GM23338 (cell line): ENCODE measurements at regions not wholly inside any gene's neighbourhood (a gene's known extent, or its start where the extent isn't known, plus 50 kb on each side); places are given as distances from the start of the nearest gene placed in this dataset.
A peak's percentile ranks its signal among the peaks of the same experiment; 100 is the strongest.

Experiments
- ATAC-seq: fragments of 200-7000 bp; cut with Tn5 transposase; 3 replicates; pipeline ENCODE4 v1.9.1; 2020
- DNase-seq: peaks from one replicate; pipeline ENCODE4 v3.0.0-alpha.2; 2015; ENCODE audit warnings: low spot score
- H2AFZ ChIP-seq: fragments of 200-600 bp; sonication (generic); 2 replicates; pipeline ENCODE4 v1.8.0; 2016; ENCODE audit warnings: antibody characterized with exemption, mild to moderate bottlenecking, moderate library complexity
- H3F3A ChIP-seq: fragments of 200-600 bp; sonication (generic); replicated peaks from 2 replicates; pipeline ENCODE4 v1.8.0; 2017; ENCODE audit warnings: antibody characterized with exemption, mixed run types, low read depth
- H3K27ac ChIP-seq: fragments of 200-600 bp; sonication (generic); 2 replicates; pipeline ENCODE4 v1.6.1; 2016; ENCODE audit warnings: low read depth
- H3K27me3 ChIP-seq: fragments of 200-600 bp; sonication (generic); 2 replicates; pipeline ENCODE4 v1.8.0; 2016; ENCODE audit warnings: mild to moderate bottlenecking, mixed run types, moderate library complexity; ENCODE audit not compliant: insufficient read depth
- H3K36me3 ChIP-seq: fragments of 200-600 bp; sonication (generic); 2 replicates; pipeline ENCODE4 v1.8.0; 2016; ENCODE audit warnings: mild to moderate bottlenecking; ENCODE audit not compliant: insufficient read depth
- H3K4me1 ChIP-seq: fragments of 200-600 bp; sonication (generic); 2 replicates; pipeline ENCODE4 v1.8.0; 2016; ENCODE audit warnings: mild to moderate bottlenecking, moderate library complexity; ENCODE audit not compliant: insufficient read depth
- H3K4me2 ChIP-seq: fragments of 200-600 bp; sonication (generic); 2 replicates; pipeline ENCODE4 v1.7.1; 2017; ENCODE audit warnings: mixed run types
- H3K4me3 ChIP-seq: fragments of 200-600 bp; sonication (generic); 2 replicates; pipeline ENCODE4 v1.6.1; 2016; ENCODE audit warnings: mixed run types
- H3K79me2 ChIP-seq: fragments of 200-600 bp; sonication (generic); replicated peaks from 2 replicates; pipeline ENCODE4 v1.8.0; 2017; ENCODE audit warnings: mild to moderate bottlenecking; ENCODE audit not compliant: insufficient read depth
- H3K9me2 ChIP-seq: fragments of 200-600 bp; sonication (generic); 2 replicates; pipeline ENCODE4 v1.8.0; 2017; ENCODE audit not compliant: insufficient read depth
- H4K20me1 ChIP-seq: fragments of 200-600 bp; sonication (generic); replicated peaks from 2 replicates; pipeline ENCODE4 v1.8.0; 2017; ENCODE audit warnings: mild to moderate bottlenecking; ENCODE audit not compliant: insufficient read depth
- H3K27ac Mint-ChIP-seq: 2 replicates; pipeline ENCODE4 v1.8.0; 2020; ENCODE audit warnings: inconsistent platforms, mild to moderate bottlenecking, moderate library complexity, mixed read lengths
- H3K27me3 Mint-ChIP-seq: 3 replicates; pipeline ENCODE4 v1.8.0; 2022; ENCODE audit warnings: low read depth, mild to moderate bottlenecking, moderate library complexity, mixed read lengths, inconsistent platforms; ENCODE audit not compliant: insufficient read depth, poor library complexity
- H3K36me3 Mint-ChIP-seq: 3 replicates; pipeline ENCODE4 v1.8.0; 2021; ENCODE audit warnings: low read depth, mild to moderate bottlenecking, inconsistent platforms, moderate library complexity, mixed read lengths
- H3K4me1 Mint-ChIP-seq: 3 replicates; pipeline ENCODE4 v1.8.0; 2020; ENCODE audit warnings: mild to moderate bottlenecking, inconsistent platforms, mixed read lengths
- H3K4me3 Mint-ChIP-seq: 3 replicates; pipeline ENCODE4 v1.8.0; 2021; ENCODE audit warnings: moderate library complexity, mild to moderate bottlenecking, inconsistent platforms, mixed read lengths
- H3K9me3 Mint-ChIP-seq: 3 replicates; pipeline ENCODE4 v1.8.0; 2020; ENCODE audit warnings: moderate library complexity, mild to moderate bottlenecking, inconsistent platforms, mixed read lengths
- CREB1 ChIP-seq: fragments of 250-450 bp; sonication (Bioruptor Pico); IDR thresholded peaks from 2 replicates; pipeline ENCODE4 v1.5.0; 2020; ENCODE audit warnings: low read depth, mild to moderate bottlenecking, moderate library complexity
- CTCF ChIP-seq, 2 experiments: fragments of 200-600 bp in 1 of 2; sonication (generic) in 1 of 2; conservative IDR thresholded peaks; 2 replicates each; pipeline versions ENCODE4 v1.5.1 to v1.6.1; 2016 to 2017; ENCODE audit warnings: antibody characterized with exemption in 2 of 2, low read depth in 2 of 2, mild to moderate bottlenecking in 2 of 2, moderate library complexity in 1 of 2
- EZH2 ChIP-seq: fragments of 200-600 bp; sonication (generic); IDR thresholded peaks from one replicate; pipeline ENCODE4 v1.8.0; 2017; ENCODE audit warnings: antibody characterized with exemption, mild to moderate bottlenecking, low read depth; ENCODE audit not compliant: unreplicated experiment
- JUNB ChIP-seq: IDR thresholded peaks from one replicate; pipeline ENCODE4 v1.6.1; 2016; ENCODE audit warnings: antibody characterized with exemption; ENCODE audit not compliant: unreplicated experiment
- ZNF331 ChIP-seq: fragments of 250-450 bp; sonication (Bioruptor Pico); IDR thresholded peaks from 2 replicates; pipeline ENCODE4 v1.5.0; 2020; ENCODE audit warnings: low read depth, mild to moderate bottlenecking, moderate library complexity

- H3K9me2 ChIP-seq: no peaks in the 10 kb centered on the region
- Mint-ChIP-seq H3K9me3 (no peaks in the 10 kb centered on the region), H3K4me1 (no peaks in the 10 kb centered on the region), H3K4me3 (no peak overlapping the region), H3K27ac (no peak overlapping the region), H3K36me3 (peaks cover 43% of the 10 kb centered on the region), H3K27me3 (peaks cover 3% of the 10 kb centered on the region)
- no peak for DNase-seq
- H3K36me3 ChIP-seq: no peaks in the 10 kb centered on the region
- no peak overlapping the region for H2AFZ ChIP-seq
- H3K27me3 ChIP-seq: no peaks in the 10 kb centered on the region
- peaks cover 9% of the 10 kb centered on the region for H3K79me2 ChIP-seq
- H3K27ac ChIP-seq: no peak overlapping the region
- no peak for ATAC-seq
- H3F3A ChIP-seq: no peaks in the 10 kb centered on the region
- TF ChIP-seq CTCF (conservative IDR thresholded peaks at IDR 0.05; ENCODE audit: low read depth in 2 of 2) (no peak), CREB1 (no peak), JUNB (no peak), ZNF331 (CRISPR knock-in tag) (no peak), EZH2 (no peak)
- H3K4me2 ChIP-seq: no peak overlapping the region
- no peaks in the 10 kb centered on the region for H4K20me1 ChIP-seq
- H3K4me1 ChIP-seq: no peaks in the 10 kb centered on the region
- H3K4me3 ChIP-seq: no peak overlapping the region
These were observed 347.9 kb downstream of the SEC14L1 start for GRCh38 chr17:77488531-77489238.

- H3K27me3 Mint-ChIP-seq: peaks cover 3% of the 10 kb centered on the region
- H3K4me3 ChIP-seq: no peak overlapping the region
- no peak overlapping the region for H3K27ac Mint-ChIP-seq
- H3K36me3 ChIP-seq: no peaks in the 10 kb centered on the region
- no peaks in the 10 kb centered on the region for H4K20me1 ChIP-seq
- H3K27me3 ChIP-seq: no peaks in the 10 kb centered on the region
- no peak overlapping the region for H3K4me2 ChIP-seq
- H3K9me3 Mint-ChIP-seq: no peaks in the 10 kb centered on the region
- H3K4me1 ChIP-seq: no peaks in the 10 kb centered on the region
- H3K4me1 Mint-ChIP-seq: no peaks in the 10 kb centered on the region
- H3K27ac ChIP-seq: no peak overlapping the region
- DNase-seq (no peak), ATAC-seq (peak; percentile 64)
- H2AFZ ChIP-seq: no peak overlapping the region
- no peak for TF ChIP-seq ZNF331 (CRISPR knock-in tag)
- no peak for TF ChIP-seq CREB1
- no peak for TF ChIP-seq EZH2
- peak; percentile 21 to 33; a peak in 2 of 4 replicates for TF ChIP-seq CTCF (conservative IDR thresholded peaks at IDR 0.05; ENCODE audit: low read depth in 2 of 2)
- peaks cover 49% of the 10 kb centered on the region for H3K36me3 Mint-ChIP-seq
- H3K4me3 Mint-ChIP-seq: no peak overlapping the region
- H3F3A ChIP-seq: peaks cover 5% of the 10 kb centered on the region
- H3K9me2 ChIP-seq: no peaks in the 10 kb centered on the region
- peaks cover 4% of the 10 kb centered on the region for H3K79me2 ChIP-seq
These were observed 348.6 kb downstream of the SEC14L1 start for GRCh38 chr17:77489239-77489892.
